NCI-H1436 treated with DMSO at 0.1 percent for 48 hours (cell line): ENCODE measurements at regions not wholly inside any gene's neighbourhood (a gene's known extent, or its start where the extent isn't known, plus 50 kb on each side); places are given as distances from the start of the nearest gene placed in this dataset.

Experiments
- DNase-seq: peaks from one replicate; lab custom pipeline; 2025; lab: John Stamatoyannopoulos, UW

DNA sequence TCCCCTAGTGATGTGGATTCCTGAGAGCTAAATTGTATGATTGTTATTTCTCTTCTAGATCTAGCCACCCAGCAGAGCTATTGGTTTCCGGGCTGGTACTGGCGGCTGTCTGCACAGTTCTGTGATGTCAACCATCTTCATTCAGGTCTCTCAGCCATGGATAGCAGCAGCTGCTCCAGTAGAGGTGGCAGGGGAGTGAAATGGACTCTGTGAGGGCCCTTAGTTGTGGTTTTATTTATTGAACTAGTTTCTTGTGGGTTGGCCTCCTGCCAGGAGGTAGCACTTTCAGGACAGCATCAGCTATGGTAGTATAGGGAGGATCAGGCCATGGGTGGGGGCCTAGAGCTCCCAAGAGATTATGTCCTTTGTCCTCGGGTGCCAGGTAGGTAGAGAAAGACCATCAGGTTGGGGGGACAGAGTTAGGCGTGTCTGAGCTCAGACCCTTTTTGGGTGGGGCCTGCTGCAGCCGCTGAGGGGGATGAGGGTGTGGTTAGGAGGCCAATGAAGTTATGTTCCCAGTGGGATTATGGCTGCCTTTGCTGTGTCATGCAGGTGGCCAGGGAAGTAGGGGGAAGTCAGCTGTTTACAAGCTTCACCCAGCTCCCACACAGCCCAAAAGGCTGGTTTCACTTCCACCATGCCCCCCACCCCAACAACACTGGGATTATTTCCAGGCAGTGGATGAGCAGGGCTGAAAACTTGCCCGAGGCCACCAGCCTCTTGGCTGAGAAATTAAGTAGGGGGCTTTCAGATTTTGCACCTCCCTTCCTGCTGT lies 55.1 kb upstream of the RGS4 start:
- no peak for DNase-seq

DNA sequence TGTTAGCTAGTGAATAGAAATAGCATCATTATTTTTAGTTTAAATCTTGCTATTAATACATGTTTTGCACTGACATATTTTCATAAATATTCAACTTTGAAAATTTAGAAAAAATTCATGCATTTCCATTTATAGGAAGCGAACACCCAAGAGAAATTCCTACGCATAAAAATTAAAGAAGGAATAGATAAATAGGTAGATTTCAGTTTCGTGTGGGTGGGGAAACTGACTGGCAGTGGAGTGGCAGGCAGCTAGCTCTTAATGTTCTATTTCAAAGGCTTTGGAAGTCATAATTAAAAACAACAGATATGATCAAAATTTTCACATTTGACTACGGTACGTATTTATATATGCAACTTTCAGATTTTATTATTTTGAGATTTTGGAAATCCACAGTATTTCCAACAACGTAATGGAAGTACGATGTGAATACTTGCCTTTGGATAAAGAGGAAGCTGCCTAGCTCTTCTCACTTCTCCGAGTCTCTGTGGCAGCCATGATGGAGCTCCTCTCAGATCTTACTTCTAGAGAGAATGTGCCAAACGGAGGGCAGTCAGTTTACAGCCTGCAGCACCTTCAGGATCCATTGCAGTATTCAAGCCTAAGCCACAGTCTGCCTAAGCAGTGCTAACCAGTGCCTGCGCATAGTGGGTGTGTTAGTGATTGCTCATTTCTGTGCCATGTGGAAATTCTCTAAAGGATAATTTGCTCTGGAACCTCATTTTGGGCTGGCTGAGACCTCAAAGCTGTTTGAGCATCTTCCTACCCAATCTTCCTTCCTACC lies 62.9 kb upstream of the RGS4 start:
- no peak for DNase-seq

- DNase-seq, result no peak
These were observed 71.5 kb upstream of the RGS4 start for GRCh38 chr1:162997499-162998285.

DNA sequence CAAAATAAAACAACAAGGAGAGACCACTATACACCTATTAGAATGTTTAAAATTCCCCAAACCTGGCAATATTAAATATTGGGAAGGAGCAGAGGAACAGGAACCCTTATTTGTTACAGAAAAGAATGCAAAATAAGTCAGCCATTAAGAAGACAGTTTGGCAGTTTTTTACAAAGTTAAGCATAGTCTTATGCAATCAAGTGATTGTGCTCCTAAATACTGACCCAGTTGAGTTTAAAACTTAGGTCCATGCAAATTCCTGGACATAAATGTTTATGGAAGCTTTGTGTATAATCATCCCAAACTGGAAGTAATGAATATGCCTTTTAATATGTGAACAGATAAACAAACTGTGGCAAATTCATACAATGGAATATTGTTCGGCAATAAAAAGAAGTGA lies 72.9 kb upstream of the RGS4 start:
- DNase-seq, result no peak

- no peak for DNase-seq
These were observed 74.2 kb upstream of the RGS4 start for GRCh38 chr1:162994921-162995320.

- no peak for DNase-seq
These were observed 75.3 kb upstream of the RGS4 start for GRCh38 chr1:162993846-162994245.

GRCh38 chr1:162992945-162993344 lies 76.2 kb upstream of the RGS4 start:
- no peak for DNase-seq

- no peak for DNase-seq
These were observed 77.7 kb upstream of the RGS4 start for GRCh38 chr1:162991444-162991843.

GRCh38 chr1:162990665-162991064 lies 78.5 kb upstream of the RGS4 start:
- no peak for DNase-seq

DNA sequence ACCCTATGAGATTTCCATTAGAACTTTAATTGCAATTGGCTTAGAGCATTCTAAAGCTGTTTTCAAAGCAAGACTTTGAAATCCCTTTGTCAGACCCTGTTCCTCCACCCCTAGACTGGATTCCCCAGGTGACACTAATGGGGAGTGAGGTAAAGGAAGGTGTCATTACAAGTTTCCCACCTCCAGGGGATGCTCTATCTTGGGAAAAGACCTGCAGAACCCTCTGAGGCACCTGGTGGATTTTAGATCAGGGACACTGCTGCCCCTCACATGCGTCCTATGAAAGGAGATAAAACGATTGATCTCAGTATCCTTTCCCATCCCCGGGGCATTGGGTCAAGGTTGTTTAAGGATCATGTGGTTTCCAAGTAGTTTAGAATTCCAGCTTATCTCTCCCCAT lies 80.3 kb upstream of the RGS4 start:
- DNase-seq, result no peak

DNA sequence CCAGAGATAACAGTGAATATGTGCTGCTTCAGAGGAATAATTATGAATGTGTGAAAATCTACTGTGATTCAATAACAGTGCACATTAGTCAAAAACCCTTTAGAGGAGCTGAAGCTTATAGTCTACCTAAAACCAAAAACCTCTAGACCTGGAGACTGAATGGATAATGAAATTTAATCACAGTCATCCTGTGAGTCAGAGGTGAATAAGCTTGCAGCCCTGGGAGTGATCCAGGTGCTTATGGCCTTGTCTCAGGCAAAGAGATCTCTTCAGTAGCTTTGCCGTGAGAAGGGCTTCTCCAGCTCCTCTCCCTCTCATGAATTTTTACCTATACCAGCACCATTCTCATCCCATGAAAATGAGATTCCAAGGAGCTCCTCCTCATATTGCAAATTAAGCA lies 81.3 kb upstream of the RGS4 start:
- DNase-seq, result peak; percentile 73

GRCh38 chr1:162985816-162986435 lies 83.2 kb upstream of the RGS4 start:
- no peak for DNase-seq

DNA sequence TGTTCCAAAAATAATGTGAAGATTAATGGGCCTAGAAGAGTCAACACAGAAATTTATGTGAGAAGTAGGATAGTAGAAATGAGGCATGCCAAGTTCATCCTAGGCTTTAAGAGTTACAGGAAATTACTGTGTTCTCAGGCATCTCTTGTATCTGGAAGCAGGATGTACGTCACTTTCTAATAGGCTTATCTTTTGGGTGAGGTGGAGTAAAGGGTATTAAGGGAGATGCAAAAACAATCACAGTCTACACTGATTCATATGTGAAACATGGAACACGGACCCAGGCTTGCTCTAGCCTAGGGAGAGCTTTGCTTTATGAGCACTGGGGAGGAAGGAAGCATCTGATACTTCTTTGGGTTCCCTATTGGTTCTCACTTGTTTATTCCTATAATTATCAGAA lies 84.5 kb upstream of the RGS4 start:
- no peak for DNase-seq

GRCh38 chr1:162983671-162984425 lies 85.3 kb upstream of the RGS4 start:
- DNase-seq, result no peak

DNA sequence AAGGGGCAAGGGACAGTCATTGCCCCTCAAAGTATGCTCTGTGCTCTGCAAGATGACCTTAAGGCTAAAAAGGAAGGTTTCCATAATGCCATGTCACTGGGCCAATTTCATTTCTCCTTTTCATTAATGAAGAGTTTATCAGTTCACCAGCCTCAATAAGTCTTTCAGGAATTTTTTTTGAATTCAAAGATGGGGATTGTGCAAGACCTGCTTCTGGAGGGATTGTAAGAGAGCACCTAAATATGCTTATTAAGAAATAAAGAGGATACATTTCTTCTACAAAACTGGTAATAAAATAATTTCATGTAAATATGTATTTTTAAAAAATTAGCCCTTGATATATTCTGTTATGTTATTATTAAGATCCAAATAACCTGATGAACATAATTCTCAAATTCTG lies 86.8 kb upstream of the RGS4 start:
- no peak for DNase-seq

DNA sequence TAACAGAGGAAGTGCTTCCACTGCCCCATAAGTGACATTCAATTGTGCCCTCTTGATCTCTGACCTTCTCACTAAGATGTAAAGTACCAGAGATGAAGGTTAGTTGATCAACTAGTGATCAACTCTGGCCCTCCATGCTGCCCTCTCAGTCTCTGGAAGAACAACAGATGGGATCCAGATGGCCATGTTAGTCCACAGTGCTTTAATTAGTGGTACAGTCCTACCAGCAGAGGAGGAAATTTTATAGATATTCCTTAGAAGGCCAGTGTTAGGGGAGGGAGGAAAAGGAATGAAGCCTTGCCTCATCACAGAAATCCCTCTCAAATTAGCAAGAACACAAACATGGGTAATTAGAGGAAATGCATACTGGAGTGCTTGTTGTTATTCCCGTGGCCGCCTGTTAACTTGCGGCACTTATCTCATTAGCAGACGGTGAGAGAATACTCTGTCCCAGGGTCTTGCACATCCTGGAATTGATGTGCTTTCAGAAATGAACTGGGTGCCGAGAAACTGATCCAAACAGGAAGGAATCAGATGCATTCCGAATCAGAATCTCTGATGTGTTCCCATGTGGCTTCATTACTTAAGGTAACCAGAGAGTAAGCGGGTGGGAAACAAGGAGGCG lies 91.1 kb upstream of the RGS4 start:
- DNase-seq, result no peak

- no peak for DNase-seq
These were observed 92.5 kb upstream of the RGS4 start for GRCh38 chr1:162976628-162977027.

DNA sequence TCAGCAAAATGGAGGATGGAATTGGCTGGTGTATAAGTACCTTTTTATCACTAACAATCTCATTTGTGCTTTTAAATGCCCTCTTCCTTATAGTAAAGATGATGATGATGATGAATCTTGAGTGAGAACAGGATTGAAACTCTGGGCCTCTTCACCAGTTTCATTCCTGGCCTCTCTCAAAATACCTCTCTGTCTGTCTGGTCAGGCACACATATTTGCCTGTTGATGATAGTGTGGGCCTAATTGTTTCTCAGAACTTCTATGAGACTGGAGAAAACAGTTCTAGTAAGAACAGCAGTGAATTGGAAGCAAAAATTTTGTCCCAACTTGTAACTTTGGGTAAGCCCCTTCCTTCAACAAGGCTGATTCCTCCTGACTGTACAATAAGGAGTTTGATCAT lies 94.4 kb upstream of the RGS4 start:
- no peak for DNase-seq

DNA sequence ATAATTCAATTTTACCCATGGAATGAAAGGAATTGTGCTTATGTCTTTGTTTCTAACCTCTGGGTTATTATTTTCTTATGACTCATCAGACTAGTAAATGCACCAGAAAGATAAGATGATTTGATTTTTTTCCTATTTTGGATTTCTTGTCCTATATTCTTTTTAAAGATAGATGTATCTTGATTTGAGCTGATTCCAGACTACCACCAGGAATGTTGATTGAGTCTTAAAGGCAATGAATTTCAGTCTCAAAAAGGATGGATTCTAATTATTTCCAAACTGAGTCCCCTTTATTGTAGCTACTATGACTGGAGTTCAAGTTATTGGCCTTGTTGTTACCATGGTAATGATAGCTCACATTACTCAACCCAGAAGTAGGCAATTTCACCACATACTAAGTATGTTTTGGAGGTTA lies 95.8 kb upstream of the RGS4 start:
- DNase-seq, result no peak

DNA sequence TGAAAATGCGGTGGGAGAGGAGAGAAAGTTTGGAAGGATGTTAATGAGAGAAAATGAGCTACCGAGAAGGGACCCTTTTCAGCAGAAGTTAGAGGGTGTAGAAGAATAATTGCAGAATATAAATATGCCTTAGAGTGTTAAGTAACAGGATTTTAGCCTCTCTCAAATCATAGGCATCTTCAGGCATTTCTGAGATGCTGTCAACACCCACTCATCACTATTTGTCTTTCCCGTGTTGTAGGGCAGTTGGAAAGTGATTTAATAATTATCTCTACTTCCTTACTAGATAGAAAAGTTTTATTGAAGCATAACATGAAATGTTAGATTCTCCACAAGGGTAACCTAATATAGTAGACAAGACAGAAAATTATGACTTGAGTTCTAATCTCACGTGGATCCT lies 96.4 kb upstream of the RGS4 start:
- no peak for DNase-seq

DNA sequence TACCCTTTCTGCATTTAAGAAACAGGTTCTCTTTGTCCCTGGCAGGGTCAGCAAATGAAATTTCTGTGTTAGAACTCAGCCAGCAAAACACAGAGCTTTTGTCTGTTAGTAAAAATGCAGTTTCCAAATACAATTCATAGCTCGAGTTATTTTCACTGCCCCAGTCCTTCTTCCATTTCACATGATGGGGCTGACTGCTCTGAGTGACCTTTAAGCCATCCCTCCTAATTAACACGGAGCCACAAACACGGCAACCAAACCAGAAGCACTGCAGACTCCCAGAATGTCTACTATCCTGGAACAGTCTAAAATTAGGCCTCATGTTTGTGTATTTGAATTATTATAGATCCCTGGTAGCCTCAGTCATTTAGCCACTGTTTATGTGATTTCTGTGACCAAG lies 99.1 kb upstream of the RGS4 start:
- DNase-seq, result no peak
